Upper lobe of left lung (tissue), 6 donors: ENCODE measurements at regions not wholly inside any gene's neighbourhood (a gene's known extent, or its start where the extent isn't known, plus 50 kb on each side); places are given as distances from the start of the nearest gene placed in this dataset.
"Not testable (repeated sequence)": the region's sequence is repeated elsewhere in the genome, so short reads cannot be mapped to it uniquely, and the experiment has no call there.

Experiments
- ATAC-seq, 2 donors: fragments of 200-7000 bp; cut with Tn5 transposase; one replicate each; pipeline ENCODE4 v1.9.1; 2022; ENCODE audit warnings: mild to moderate bottlenecking in 2 of 2, moderate library complexity in 2 of 2; ENCODE audit not compliant: low FRiP score in 2 of 2
- DNase-seq, 2 donors: peaks; one replicate each; pipeline ENCODE4 v3.0.0-alpha.2; 2019 to 2020
- H3K27ac ChIP-seq, 4 donors: fragments of 200-600 bp; sonication (generic); one replicate each; pipeline ENCODE4 v1.5.1; 2016 to 2019
- H3K27me3 ChIP-seq, 4 donors: fragments of 200-600 bp; sonication (generic); one replicate each; pipeline ENCODE4 v1.5.1; 2017 to 2019
- H3K36me3 ChIP-seq, 4 donors: fragments of 200-600 bp; sonication (generic); one replicate each; pipeline ENCODE4 v1.5.1; 2016 to 2019
- H3K4me1 ChIP-seq, 4 donors: fragments of 200-600 bp; sonication (generic); one replicate each; pipeline ENCODE4 v1.5.1; 2018 to 2019
- H3K4me3 ChIP-seq, 4 donors: fragments of 200-600 bp; sonication (generic); one replicate each; pipeline ENCODE4 v1.5.1; 2017 to 2019; ENCODE audit warnings: mild to moderate bottlenecking in 2 of 4, moderate library complexity in 1 of 4
- H3K9me3 ChIP-seq, 4 donors: fragments of 200-600 bp; sonication (generic); one replicate each; pipeline ENCODE4 v1.5.1; 2018 to 2019
- CTCF ChIP-seq, 6 experiments: fragments of 450-650 bp in 4 of 6; fragments of 200-600 bp in 2 of 6; sonication (generic) in 2 of 6; IDR thresholded peaks; one replicate each; pipeline ENCODE4 v1.5.1; 2016 to 2019; ENCODE audit warnings: antibody characterized with exemption in 6 of 6
- EP300 ChIP-seq, 4 donors: sonication (generic); formaldehyde crosslinking; IDR thresholded peaks; one replicate each; pipeline ENCODE4 v1.5.1; 2017; ENCODE audit warnings: antibody characterized with exemption in 4 of 4, control low read depth in 2 of 4
- POLR2A ChIP-seq, 4 donors: fragments of 450-650 bp; IDR thresholded peaks; one replicate each; pipeline ENCODE4 v1.5.1; 2016 to 2017; ENCODE audit warnings: antibody characterized with exemption in 4 of 4, mild to moderate bottlenecking in 2 of 4
- POLR2AphosphoS5 ChIP-seq, 2 donors: sonication (generic); formaldehyde crosslinking; IDR thresholded peaks; one replicate each; pipeline ENCODE4 v1.5.1; 2017; ENCODE audit warnings: antibody characterized with exemption in 2 of 2
- WGBS, 2 donors: methylation state at CpG; one replicate each; pipeline ENCODE4 v1.1.5; 2017 to 2018; 5-methylcytosine and 5-hydroxymethylcytosine counted together
- donor health status: DM: no; HTN: no; CAD: no; lungs with moderate emphysema.
- donor health status: DM: no; HTN: yes; CAD: no; lungs with severe emphysema.

GRCh38 chr1:43090157-43090556 lies 81.9 kb downstream of the EBNA1BP2 start:
- ATAC-seq, H3K9me3 ChIP-seq, H3K4me3 ChIP-seq, H3K4me1 ChIP-seq, H3K27me3 ChIP-seq, H3K27ac ChIP-seq, DNase-seq, H3K36me3 ChIP-seq: not testable (repeated sequence)
- 87 to 90% methylated on average over 2 of the region's 2 CpGs for WGBS, 2 donors

DNA sequence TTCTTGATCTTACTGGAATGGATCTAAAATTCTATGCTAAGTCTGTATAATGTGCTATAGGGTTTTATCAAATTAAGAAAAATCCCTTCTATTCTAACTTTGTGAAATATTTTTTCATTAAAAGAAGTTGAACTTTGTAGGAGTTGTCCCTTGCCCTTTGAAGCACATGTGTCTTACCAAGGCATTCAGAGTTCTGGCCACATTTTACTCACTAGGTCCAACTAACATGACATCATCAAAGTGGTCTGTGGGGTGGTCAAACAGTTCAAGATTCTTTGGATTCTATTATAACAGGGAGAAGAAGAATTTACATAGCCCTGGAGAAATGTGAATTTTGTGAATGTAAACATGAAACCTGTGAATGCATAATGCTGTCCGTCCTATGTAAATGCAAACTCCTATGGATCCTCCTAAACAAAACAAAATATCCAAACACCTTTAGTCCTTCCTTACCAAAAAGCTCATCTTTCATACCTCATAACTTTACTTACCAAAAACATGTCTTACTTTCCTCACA lies 88.7 kb downstream of the EBNA1BP2 start:
- Histone ChIP-seq H3K27me3 (no peaks in the 10 kb centered on the region), H3K36me3 (no peaks in the 10 kb centered on the region), H3K4me1 (no peaks in the 10 kb centered on the region), H3K9me3 (no peaks in the 10 kb centered on the region), H3K4me3 (no peak overlapping the region), H3K27ac (no peak overlapping the region)
- no peak for DNase-seq
- WGBS, 2 donors, result 83 to 100% methylated on average over 1 of the region's 1 CpG
- no peak for ATAC-seq
- no peak for TF ChIP-seq POLR2AphosphoS5 (IDR thresholded peaks at IDR 0.05)
- TF ChIP-seq CTCF (IDR thresholded peaks at IDR 0.05), result no peak
- no peak for TF ChIP-seq EP300 (IDR thresholded peaks at IDR 0.05)
- no peak for TF ChIP-seq POLR2A (IDR thresholded peaks at IDR 0.05)

DNA sequence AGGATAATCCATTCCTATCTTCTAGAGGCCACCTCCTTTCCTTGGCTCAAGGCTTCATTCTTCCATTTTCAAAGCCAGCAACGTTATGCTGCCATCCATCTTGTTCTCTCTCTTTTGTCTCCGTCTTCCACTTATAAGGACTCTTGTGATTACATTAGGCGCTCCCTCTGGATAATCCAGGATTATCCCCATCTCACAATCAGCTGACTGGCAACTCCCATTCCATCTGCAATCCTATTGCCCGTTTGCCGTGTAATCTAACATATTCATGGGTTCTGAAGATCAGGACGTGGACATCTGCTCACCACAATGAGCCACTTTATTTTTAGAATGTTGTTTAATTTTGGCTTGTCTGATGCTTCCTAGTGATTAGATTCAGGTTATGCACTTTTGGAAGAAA lies 89.3 kb downstream of the EBNA1BP2 start:
- no peak for ATAC-seq
- H3K27me3 ChIP-seq, result no peaks in the 10 kb centered on the region
- no peaks in the 10 kb centered on the region for H3K36me3 ChIP-seq
- H3K9me3 ChIP-seq, result no peaks in the 10 kb centered on the region
- no peaks in the 10 kb centered on the region for H3K4me1 ChIP-seq
- WGBS, 2 donors, result 65 to 83% methylated on average over 6 of the region's 6 CpGs
- no peak for DNase-seq
- H3K27ac ChIP-seq, result no peak overlapping the region
- no peak overlapping the region for H3K4me3 ChIP-seq
- no peak for TF ChIP-seq POLR2AphosphoS5 (IDR thresholded peaks at IDR 0.05)
- no peak for TF ChIP-seq CTCF (IDR thresholded peaks at IDR 0.05)
- no peak for TF ChIP-seq EP300 (IDR thresholded peaks at IDR 0.05)
- TF ChIP-seq POLR2A (IDR thresholded peaks at IDR 0.05), result no peak

DNA sequence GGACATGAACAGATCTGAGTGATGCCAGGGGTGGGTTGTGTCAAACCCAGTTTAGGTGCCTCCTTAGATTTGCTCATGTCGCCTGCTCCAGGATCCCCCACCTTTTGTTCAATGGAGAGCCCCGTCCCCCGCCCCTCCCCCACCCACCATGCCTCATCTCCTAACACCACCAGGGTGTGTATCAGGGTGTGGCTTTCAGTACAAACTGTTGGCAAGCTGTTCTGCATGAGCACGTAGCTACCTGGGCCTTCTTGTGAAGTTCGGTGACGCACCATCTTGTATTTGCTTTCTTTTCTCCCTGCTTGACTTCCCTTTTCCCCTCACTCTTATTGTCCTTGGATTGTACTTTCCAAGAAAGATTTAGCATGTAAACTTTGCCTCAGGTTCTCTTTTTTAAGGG lies 94.8 kb downstream of the EBNA1BP2 start:
- no peaks in the 10 kb centered on the region for H3K9me3 ChIP-seq
- no peak overlapping the region for H3K27ac ChIP-seq
- no peaks in the 10 kb centered on the region for H3K36me3 ChIP-seq
- no peak for ATAC-seq
- no peak overlapping the region for H3K4me3 ChIP-seq
- 74 to 88% methylated on average over 6 of the region's 6 CpGs for WGBS, 2 donors
- peaks cover 0 to 8% (median 2%) of the 10 kb centered on the region in 4 donors for H3K4me1 ChIP-seq
- TF ChIP-seq POLR2A (IDR thresholded peaks at IDR 0.05) (no peak), CTCF (IDR thresholded peaks at IDR 0.05) (no peak)
- no peaks in the 10 kb centered on the region for H3K27me3 ChIP-seq
- no peak for DNase-seq

- 90 to 97% methylated on average over 2 of the region's 2 CpGs for WGBS, 2 donors
- DNase-seq (no peak), ATAC-seq (no peak)
- Histone ChIP-seq H3K27ac (no peak overlapping the region), H3K4me3 (no peak overlapping the region), H3K4me1 (peaks cover 0 to 8% (median 2%) of the 10 kb centered on the region in 4 donors), H3K36me3 (no peaks in the 10 kb centered on the region), H3K9me3 (no peaks in the 10 kb centered on the region), H3K27me3 (no peaks in the 10 kb centered on the region)
- no peak for TF ChIP-seq POLR2A (IDR thresholded peaks at IDR 0.05)
- TF ChIP-seq EP300 (IDR thresholded peaks at IDR 0.05), result no peak
- TF ChIP-seq POLR2AphosphoS5 (IDR thresholded peaks at IDR 0.05), result no peak
- no peak for TF ChIP-seq CTCF (IDR thresholded peaks at IDR 0.05)
These were observed 97.4 kb downstream of the EBNA1BP2 start for GRCh38 chr1:43074709-43075108.
